ENCODE measurements at regions not wholly inside any gene's neighbourhood (a gene's known extent, or its start where the extent isn't known, plus 50 kb on each side); places are given as distances from the start of the nearest gene placed in this dataset.

GRCh38 chr17:36740157-36740556, 138.8 kb downstream of the MRM1 start:
- Histone ChIP-seq H3K9ac (no peak overlapping the region), H3K9me3 (ENCODE audit: control insufficient read depth, low read length) (no peaks in the 10 kb centered on the region), H3K27ac (no peak overlapping the region), H3K79me2 (no peaks in the 10 kb centered on the region), H3K27me3 (ENCODE audit: control insufficient read depth, insufficient read depth, low read length) (no peaks in the 10 kb centered on the region), H3K36me3 (ENCODE audit: control insufficient read depth, insufficient read depth, low read length) (no peaks in the 10 kb centered on the region), H3K4me2 (ENCODE audit: low read length) (no peak overlapping the region), H2AFZ (no peak overlapping the region), H3K4me1 (no peaks in the 10 kb centered on the region), H3K4me3 (ENCODE audit: low read depth, low read length) (no peak overlapping the region)
- no peak for TF ChIP-seq CTCF (IDR thresholded peaks at IDR 0.05)

DNA sequence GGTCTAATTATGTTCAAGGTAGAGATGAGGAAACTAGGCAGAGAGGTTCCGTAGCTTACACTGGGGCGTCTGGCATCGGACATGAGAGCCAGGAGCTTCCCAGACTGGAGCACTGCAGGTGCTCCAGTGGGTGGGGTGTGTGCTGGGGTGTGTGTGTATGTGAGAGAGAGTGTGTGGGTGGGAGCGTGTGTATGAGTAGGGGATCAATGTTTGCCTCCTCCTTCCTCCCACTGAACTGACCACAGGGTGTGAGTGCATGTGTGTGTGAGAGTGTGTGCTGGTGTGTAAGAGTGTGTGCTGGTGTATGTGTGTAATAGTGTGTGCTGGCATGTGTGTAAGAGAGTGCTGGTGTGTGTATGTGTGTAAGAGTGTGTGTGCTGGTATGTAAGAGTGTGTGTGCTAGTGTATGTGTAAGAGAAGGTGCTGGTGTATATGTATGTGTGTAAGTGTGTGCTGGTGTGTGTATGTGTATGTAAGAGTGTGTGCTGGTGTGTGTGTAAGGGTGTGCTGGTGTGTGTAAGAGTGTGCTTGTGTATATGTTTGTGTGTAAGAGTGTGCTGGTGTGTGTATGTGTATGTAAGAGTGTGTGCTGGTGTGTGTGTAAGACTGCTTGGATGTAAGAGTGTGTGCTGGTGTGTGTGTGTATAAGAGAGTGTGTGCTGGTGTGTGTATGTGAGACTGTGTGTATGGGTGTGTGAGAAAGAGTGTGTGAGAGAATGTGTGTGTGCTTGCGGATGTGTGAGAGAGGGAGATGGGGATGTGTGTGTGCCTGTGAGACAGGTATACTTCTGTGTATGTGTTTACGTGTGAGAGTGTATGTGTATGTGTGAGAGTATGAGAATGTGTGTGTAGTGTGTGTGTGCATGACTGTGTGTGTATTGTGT, 139.9 kb downstream of the MRM1 start:
- Histone ChIP-seq H3K79me2 (no peaks in the 10 kb centered on the region), H3K27ac (no peak overlapping the region), H3K9ac (no peak overlapping the region), H3K4me2 (ENCODE audit: low read length) (no peak overlapping the region), H3K27me3 (ENCODE audit: control insufficient read depth, insufficient read depth, low read length) (no peaks in the 10 kb centered on the region), H3K4me1 (no peaks in the 10 kb centered on the region), H2AFZ (no peak overlapping the region), H3K4me3 (ENCODE audit: low read depth, low read length) (no peak overlapping the region), H3K36me3 (ENCODE audit: control insufficient read depth, insufficient read depth, low read length) (no peaks in the 10 kb centered on the region), H3K9me3 (ENCODE audit: control insufficient read depth, low read length) (no peaks in the 10 kb centered on the region)
- no peak for TF ChIP-seq CTCF (IDR thresholded peaks at IDR 0.05)

DNA sequence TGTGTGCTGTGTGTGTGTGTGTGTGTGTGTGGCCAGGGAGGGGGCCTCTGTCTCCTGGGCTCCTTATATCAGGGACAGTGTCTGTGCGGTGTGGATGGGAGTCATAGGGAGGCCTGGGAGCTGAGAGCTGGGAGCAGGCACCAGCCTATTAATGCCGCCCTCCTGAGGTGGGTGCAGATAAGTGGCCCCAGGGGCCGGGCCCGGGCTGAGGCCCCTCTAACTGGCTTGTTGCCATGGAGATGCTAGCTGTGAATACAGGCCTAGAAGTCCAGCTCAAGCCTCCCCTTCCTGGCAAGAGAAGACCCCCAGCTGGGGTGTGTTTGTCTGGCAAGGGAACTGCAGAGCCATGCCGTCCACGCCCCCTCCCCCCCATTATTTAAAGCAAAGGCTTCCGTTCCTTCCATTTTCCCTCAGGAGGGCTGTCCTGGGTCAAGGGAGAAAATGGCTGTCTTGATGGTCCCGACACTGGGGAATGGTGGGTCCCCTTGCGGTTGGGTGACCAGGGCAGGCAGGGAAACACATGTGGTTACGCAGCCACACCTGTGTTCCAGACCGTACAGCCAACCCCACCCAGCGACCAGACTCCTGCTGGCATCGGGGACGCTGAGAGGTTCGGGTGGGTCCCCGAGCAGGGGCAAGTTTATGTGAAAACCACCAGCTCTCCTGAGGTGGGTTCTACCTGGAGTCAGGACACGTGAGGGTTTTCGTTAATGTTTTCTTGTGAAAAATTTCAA, 141.1 kb downstream of the MRM1 start:
- Histone ChIP-seq H3K36me3 (ENCODE audit: control insufficient read depth, insufficient read depth, low read length) (no peaks in the 10 kb centered on the region), H3K4me2 (ENCODE audit: low read length) (no peak overlapping the region), H3K79me2 (no peaks in the 10 kb centered on the region), H3K27me3 (ENCODE audit: control insufficient read depth, insufficient read depth, low read length) (no peaks in the 10 kb centered on the region), H2AFZ (no peak overlapping the region), H3K9me3 (ENCODE audit: control insufficient read depth, low read length) (no peaks in the 10 kb centered on the region), H3K4me3 (ENCODE audit: low read depth, low read length) (no peak overlapping the region), H3K9ac (no peak overlapping the region), H3K4me1 (no peaks in the 10 kb centered on the region), H3K27ac (no peak overlapping the region)
- TF ChIP-seq CTCF (IDR thresholded peaks at IDR 0.05) = no peak

- Histone ChIP-seq H3K4me1 (no peaks in the 10 kb centered on the region), H3K4me3 (ENCODE audit: low read depth, low read length) (no peak overlapping the region), H2AFZ (no peak overlapping the region), H3K27me3 (ENCODE audit: control insufficient read depth, insufficient read depth, low read length) (no peaks in the 10 kb centered on the region), H3K27ac (no peak overlapping the region), H3K79me2 (no peaks in the 10 kb centered on the region), H3K36me3 (ENCODE audit: control insufficient read depth, insufficient read depth, low read length) (no peaks in the 10 kb centered on the region), H3K4me2 (ENCODE audit: low read length) (no peak overlapping the region), H3K9ac (no peak overlapping the region), H3K9me3 (ENCODE audit: control insufficient read depth, low read length) (no peaks in the 10 kb centered on the region)
- no peak for TF ChIP-seq CTCF (IDR thresholded peaks at IDR 0.05)
Observed at GRCh38 chr17:36743130-36743529, 141.7 kb downstream of the MRM1 start.
